ENCODE measurements at regions not wholly inside any gene's neighbourhood (a gene's known extent, or its start where the extent isn't known, plus 50 kb on each side); places are given as distances from the start of the nearest gene placed in this dataset.
"Not testable (repeated sequence)": the region's sequence is repeated elsewhere in the genome, so short reads cannot be mapped to it uniquely, and the experiment has no call there.

GRCh38 chr15:20978057-20978456 lies 111.9 kb upstream of the POTEB2 start:
- DNase-seq, H3K27ac Mint-ChIP-seq, H3K36me3 Mint-ChIP-seq, H3K27me3 Mint-ChIP-seq, H3K4me3 Mint-ChIP-seq, H3K9me3 Mint-ChIP-seq, H3K4me1 Mint-ChIP-seq: not testable (repeated sequence)

DNA sequence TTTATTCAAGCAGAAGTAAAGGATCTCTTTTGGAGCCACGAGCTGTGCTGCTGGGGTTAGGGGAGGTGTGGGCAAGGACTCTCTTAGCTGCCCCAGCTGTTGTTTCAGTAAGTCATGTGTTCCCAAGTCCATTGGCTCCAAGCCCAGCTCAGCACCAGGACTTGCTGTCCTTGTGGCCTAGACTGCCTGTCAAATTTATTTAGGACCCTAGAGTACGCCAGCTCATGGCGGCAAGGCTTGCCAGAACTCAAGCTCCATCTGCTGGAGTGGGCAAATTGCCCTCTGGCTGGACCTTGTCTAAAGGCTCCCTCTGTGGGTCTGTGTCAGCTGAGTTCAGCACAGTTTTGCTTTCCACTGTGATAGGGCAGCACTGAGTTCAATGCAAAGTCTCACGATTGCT lies 106.6 kb upstream of the POTEB2 start:
- not testable (repeated sequence) for H3K27ac Mint-ChIP-seq, H3K9me3 Mint-ChIP-seq, H3K4me1 Mint-ChIP-seq, DNase-seq, H3K4me3 Mint-ChIP-seq, H3K36me3 Mint-ChIP-seq, H3K27me3 Mint-ChIP-seq

DNA sequence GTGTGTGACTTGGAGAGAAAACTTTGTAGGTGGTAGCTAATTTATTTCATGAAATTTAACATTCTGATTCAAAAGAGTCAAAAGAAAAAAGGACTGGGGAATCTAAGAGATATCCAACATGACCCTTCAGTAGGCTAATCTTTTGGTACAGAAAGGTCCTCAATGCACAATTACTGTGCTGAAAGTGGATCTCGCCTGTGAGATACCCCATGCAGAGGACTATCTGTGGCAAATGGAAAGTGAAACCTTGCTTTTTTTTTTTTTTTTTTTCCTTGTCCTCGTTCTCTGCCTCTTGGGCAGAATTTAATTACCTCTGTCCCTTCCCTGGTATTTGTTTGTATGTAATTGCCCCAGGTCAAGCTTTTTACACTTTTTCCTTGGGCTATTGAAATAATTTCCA lies 93.2 kb upstream of the POTEB2 start:
- not testable (repeated sequence) for H3K4me1 Mint-ChIP-seq, H3K27me3 Mint-ChIP-seq, H3K4me3 Mint-ChIP-seq, H3K36me3 Mint-ChIP-seq, DNase-seq, H3K9me3 Mint-ChIP-seq, H3K27ac Mint-ChIP-seq

GRCh38 chr15:20929322-20929721 lies 63.2 kb upstream of the POTEB2 start:
- not testable (repeated sequence) for H3K4me3 Mint-ChIP-seq, DNase-seq, H3K4me1 Mint-ChIP-seq, H3K27ac Mint-ChIP-seq, H3K36me3 Mint-ChIP-seq, H3K27me3 Mint-ChIP-seq, H3K9me3 Mint-ChIP-seq
